Mucosa of descending colon (tissue), 3 donors: ENCODE measurements at regions not wholly inside any gene's neighbourhood (a gene's known extent, or its start where the extent isn't known, plus 50 kb on each side); places are given as distances from the start of the nearest gene placed in this dataset.
A peak's percentile ranks its signal among the peaks of the same experiment; 100 is the strongest.

Experiments
- ATAC-seq: fragments of 200-7000 bp; cut with Tn5 transposase; one replicate; pipeline ENCODE4 v1.9.1; 2020; ENCODE audit warnings: mild to moderate bottlenecking, moderate library complexity
- DNase-seq, 3 donors: peaks; one replicate each; pipeline ENCODE4 v3.0.0-alpha.2; 2020
- H3K36me3 ChIP-seq: fragments of 200-600 bp; one replicate; pipeline ENCODE4 v1.8.0; 2021; ENCODE audit warnings: low read depth, mild to moderate bottlenecking
- H3K4me1 ChIP-seq: fragments of 200-600 bp; one replicate; pipeline ENCODE4 v1.8.0; 2021; ENCODE audit warnings: low read depth, mild to moderate bottlenecking
- H3K4me3 ChIP-seq: fragments of 200-600 bp; one replicate; pipeline ENCODE4 v1.8.0; 2021; ENCODE audit warnings: mild to moderate bottlenecking
- H3K9me3 ChIP-seq: fragments of 200-600 bp; one replicate; pipeline ENCODE4 v1.8.0; 2021; ENCODE audit warnings: mild to moderate bottlenecking
- intact Hi-C, 2 donors: fragments of 100-400 bp; cut with DNase I in 1 of 2; cut with micrococcal nuclease in 1 of 2; formaldehyde crosslinking; loops; one replicate each; pipeline versions ENCODE4 v1.11.0 to v1.11.1; 2022; cut with DNase I, micrococcal nuclease
- TF ChIP-seq, protein P1 (sequence below): fragments of 200-600 bp; IDR thresholded peaks from one replicate; pipeline ENCODE4 v1.8.0; 2022; ENCODE audit warnings: antibody characterized with exemption, mild to moderate bottlenecking
- donor health status: DM: no; HTN: no; CAD: no; lungs with moderate emphysema.
- donor health status: DM: no; HTN: no; CAD: no.
- donor health status: DM: no; HTN: yes; CAD: no.

DNA sequence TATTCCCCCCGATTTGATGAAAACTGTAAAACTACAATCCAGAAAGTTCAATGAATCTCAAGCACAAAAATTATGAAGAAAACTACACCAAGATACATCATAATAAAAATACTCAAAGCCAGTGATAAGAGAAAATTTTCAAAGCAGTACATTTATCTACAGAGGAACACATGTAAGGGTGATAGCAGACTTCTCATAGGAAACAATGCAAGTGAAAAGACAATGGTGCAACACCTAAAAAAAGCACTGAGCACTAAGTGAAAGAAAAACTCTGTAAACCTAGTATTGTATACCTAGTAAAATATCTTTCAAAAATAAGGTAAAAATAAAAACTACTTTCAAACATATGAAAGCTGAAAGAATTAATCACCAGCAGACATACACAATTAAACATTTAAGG, 76.1 kb upstream of the IRF2BP2 start:
- H3K9me3 ChIP-seq = no peaks in the 10 kb centered on the region
- no peak for DNase-seq
- H3K4me1 ChIP-seq = no peaks in the 10 kb centered on the region
- no peak overlapping the region for H3K4me3 ChIP-seq
- intact Hi-C loops = no loop called here
- TF ChIP-seq, protein P1, sequence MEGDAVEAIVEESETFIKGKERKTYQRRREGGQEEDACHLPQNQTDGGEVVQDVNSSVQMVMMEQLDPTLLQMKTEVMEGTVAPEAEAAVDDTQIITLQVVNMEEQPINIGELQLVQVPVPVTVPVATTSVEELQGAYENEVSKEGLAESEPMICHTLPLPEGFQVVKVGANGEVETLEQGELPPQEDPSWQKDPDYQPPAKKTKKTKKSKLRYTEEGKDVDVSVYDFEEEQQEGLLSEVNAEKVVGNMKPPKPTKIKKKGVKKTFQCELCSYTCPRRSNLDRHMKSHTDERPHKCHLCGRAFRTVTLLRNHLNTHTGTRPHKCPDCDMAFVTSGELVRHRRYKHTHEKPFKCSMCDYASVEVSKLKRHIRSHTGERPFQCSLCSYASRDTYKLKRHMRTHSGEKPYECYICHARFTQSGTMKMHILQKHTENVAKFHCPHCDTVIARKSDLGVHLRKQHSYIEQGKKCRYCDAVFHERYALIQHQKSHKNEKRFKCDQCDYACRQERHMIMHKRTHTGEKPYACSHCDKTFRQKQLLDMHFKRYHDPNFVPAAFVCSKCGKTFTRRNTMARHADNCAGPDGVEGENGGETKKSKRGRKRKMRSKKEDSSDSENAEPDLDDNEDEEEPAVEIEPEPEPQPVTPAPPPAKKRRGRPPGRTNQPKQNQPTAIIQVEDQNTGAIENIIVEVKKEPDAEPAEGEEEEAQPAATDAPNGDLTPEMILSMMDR = no peak
- no peak for ATAC-seq
- H3K36me3 ChIP-seq = no peaks in the 10 kb centered on the region

DNA sequence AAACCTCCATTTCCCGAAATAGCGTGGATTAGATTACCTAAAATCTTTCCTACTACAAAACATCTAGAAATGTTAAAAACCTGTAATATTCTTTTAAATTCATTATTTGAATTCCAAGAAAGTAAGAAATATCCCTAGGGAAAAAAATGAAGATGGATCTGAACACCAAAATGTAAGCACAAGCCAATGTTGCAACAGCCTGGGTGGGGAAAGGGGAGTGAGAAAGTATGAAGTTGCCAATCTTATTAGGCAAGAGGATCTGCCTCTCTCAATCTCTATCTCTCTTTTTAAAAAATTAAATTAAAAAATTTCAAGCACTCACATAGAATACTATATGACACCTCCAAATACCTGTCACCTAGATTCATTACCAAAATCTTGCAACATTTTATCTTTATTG, 74.9 kb upstream of the IRF2BP2 start:
- H3K4me1 ChIP-seq = no peaks in the 10 kb centered on the region
- TF ChIP-seq, protein P1 = no peak
- ATAC-seq = no peak

DNA sequence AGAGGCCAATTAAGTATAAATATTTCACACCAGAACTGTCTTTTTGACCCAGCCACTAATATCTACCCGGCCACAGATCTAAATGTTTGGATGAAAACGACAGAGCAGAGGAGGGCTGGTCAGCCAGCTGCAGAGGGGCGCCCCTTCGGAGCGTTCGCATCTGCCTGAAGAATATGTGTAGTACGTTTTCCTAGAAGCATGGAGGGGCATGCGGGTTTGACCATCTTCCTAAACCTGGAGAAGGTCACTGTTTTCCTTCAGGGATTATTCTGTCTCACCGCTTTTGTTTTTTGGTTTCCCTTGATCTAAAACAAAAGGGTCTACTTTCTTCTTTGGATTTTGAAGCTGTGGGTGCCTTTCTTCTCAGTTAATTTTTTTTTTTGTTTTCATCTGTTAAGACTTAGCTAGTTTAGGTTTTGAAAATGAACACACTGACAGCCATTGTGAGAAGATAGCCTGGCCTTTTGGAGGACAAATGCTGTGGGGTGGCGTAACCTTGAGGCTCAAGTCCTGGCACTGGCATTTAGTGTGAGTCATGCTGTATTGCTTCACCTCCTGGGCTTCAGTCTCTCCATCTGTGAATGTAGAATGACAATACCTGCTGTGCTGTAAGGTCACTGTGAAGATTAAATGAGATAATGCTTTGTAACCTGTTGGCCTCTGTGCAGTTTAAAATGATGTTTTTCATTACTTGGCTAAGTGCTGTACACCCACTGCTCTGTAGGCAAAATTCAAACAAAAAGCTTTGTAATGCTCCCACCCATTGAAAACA, 74.1 kb upstream of the IRF2BP2 start:
- no peaks in the 10 kb centered on the region for H3K4me1 ChIP-seq
- ATAC-seq (peak; percentile 98), DNase-seq (no peak)
- no peak overlapping the region for H3K4me3 ChIP-seq
- no peaks in the 10 kb centered on the region for H3K9me3 ChIP-seq
- no peaks in the 10 kb centered on the region for H3K36me3 ChIP-seq
- intact Hi-C loops = no loop called here
- TF ChIP-seq, protein P1 = no peak

More for the DNA sequence above, 74.9 kb upstream of the IRF2BP2 start:
- no peak for DNase-seq
- intact Hi-C loops = no loop called here
- Histone ChIP-seq H3K9me3 (no peaks in the 10 kb centered on the region), H3K36me3 (no peaks in the 10 kb centered on the region), H3K4me3 (no peak overlapping the region)

DNA sequence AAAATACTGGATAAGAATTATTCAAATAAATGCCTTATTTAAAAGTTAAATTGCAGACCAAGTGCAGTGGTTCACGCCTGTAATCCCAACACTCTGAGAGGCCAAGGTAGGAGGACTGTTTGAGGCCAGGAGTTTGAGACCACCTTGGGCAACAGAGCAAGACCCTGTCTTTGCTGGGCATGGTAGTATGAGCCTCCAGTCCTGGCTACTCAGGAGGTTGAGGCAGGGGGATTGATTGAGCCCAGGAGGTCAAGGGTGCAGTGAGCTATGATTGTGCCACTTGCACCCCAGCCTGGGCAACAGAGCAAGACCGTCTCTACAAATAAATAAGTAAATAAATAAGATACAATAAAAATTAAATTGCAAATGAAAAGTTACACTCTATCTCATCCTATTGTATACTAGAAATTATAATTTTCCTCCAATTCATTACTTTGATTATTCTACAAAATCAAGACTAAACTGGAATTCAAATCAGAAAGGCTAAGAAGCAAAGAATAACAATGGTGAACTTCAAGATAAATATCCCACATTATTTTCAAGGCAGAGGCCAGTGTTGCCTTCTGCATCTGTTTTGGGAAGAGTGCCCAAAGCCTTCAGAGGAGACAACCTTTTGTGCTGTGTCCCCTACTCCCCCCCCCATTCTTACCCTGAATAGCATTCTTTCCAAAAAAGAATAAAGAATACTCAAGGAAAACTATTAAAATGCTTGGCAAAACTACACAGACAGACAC, 73.3 kb upstream of the IRF2BP2 start:
- H3K4me1 ChIP-seq = no peaks in the 10 kb centered on the region
- H3K4me3 ChIP-seq = no peak overlapping the region
- TF ChIP-seq, protein P1 = no peak
- intact Hi-C loops = no loop called here
- ATAC-seq = no peak
- H3K36me3 ChIP-seq = no peaks in the 10 kb centered on the region
- H3K9me3 ChIP-seq = no peaks in the 10 kb centered on the region
- DNase-seq = no peak

DNA sequence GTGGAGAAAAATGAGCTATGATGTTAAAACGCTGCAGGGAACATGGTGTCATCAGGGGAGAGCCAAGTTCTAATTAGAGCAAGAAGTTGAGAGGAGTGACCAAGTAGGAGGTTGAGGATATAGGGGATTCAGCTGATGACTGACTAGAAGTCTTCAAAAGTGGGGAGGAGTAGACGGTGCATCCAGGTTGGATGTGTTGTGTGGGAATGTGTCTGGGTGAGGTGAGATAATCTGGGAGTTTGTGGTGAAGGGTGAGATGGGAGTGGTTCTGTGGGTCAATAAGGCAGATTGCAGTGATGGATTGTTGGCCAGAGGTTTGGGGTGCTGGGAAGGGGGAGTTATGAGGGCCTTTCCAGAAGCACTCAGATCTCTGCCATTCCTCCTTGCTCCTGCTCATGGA, 72.0 kb upstream of the IRF2BP2 start:
- H3K4me1 ChIP-seq = no peaks in the 10 kb centered on the region
- H3K36me3 ChIP-seq = no peaks in the 10 kb centered on the region
- no peak overlapping the region for H3K4me3 ChIP-seq
- DNase-seq = no peak
- no peak for ATAC-seq
- no peaks in the 10 kb centered on the region for H3K9me3 ChIP-seq
- intact Hi-C loops = no loop called here
- TF ChIP-seq, protein P1 = no peak
